ENCODE measurements at regions not wholly inside any gene's neighbourhood (a gene's known extent, or its start where the extent isn't known, plus 50 kb on each side); places are given as distances from the start of the nearest gene placed in this dataset.

DNA sequence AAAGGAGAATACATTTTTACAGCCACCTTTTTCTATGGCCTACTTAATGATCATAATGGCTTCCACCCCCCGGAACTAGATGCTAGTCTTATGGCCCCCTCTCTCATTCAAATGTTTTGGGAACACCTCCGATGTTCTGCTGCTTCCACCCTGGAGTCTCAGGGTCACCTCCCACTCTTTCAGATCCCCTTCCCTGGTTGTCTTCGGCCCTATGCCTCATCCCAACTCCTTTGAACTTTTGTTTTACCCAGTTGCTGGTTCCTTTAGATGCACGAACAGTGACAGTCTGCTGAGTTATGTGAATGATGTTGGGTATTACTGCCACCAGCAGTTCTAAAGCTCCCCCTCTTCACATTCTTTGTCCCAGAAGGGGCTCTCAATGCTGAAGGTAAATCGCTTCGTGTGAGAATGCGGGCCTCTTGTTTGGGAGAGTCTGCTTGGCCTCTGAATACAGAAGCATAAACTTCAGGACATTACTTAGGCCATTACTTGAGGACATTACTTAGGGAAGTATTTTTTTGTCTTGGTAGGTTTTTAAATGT, 309.1 kb downstream of the SOX4 start:
- no peak for DNase-seq (ENCODE audit: extremely low read depth, insufficient read length)
- no peaks in the 10 kb centered on the region for H3K36me3 ChIP-seq (ENCODE audit: control insufficient read depth, insufficient read depth, low read length)
- H3K4me3 ChIP-seq (replicated peaks; ENCODE audit: low read depth, low read length) = no peak overlapping the region
- no peaks in the 10 kb centered on the region for H3K27me3 ChIP-seq (replicated peaks; ENCODE audit: control insufficient read depth, insufficient read depth, low read length)
- TF ChIP-seq CTCF (IDR thresholded peaks at IDR 0.05; ENCODE audit: insufficient read depth, low read length, poor library complexity, severe bottlenecking) = no peak

- Histone ChIP-seq H3K27me3 (replicated peaks; ENCODE audit: control insufficient read depth, insufficient read depth, low read length) (no peaks in the 10 kb centered on the region), H3K4me3 (replicated peaks; ENCODE audit: low read depth, low read length) (no peak overlapping the region), H3K36me3 (ENCODE audit: control insufficient read depth, insufficient read depth, low read length) (no peaks in the 10 kb centered on the region)
- no peak for DNase-seq (ENCODE audit: extremely low read depth, insufficient read length)
- no peak for TF ChIP-seq CTCF (IDR thresholded peaks at IDR 0.05; ENCODE audit: insufficient read depth, low read length, poor library complexity, severe bottlenecking)
Observed at GRCh38 chr6:21905531-21905930, 312.0 kb downstream of the SOX4 start.

DNA sequence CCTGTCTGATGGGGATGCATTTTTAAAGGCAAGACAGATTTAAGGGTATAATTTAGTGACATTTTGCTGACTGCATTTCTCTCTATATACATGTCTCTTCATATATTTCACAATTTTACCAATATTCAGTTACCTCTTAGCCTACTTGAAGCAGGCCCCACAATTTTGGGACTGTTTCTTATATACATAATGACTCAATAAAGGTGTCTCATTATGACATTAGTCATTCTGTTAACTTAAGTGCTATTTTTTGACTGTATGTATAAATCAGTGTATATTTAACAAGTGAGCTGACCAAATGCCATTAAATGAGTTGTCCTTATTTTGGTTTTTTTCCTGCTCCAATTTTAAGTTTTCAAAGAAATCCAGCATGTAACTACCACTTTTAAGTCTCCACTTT, 313.3 kb downstream of the SOX4 start:
- no peak for TF ChIP-seq CTCF (IDR thresholded peaks at IDR 0.05; ENCODE audit: insufficient read depth, low read length, poor library complexity, severe bottlenecking)
- Histone ChIP-seq H3K4me3 (replicated peaks; ENCODE audit: low read depth, low read length) (no peak overlapping the region), H3K27me3 (replicated peaks; ENCODE audit: control insufficient read depth, insufficient read depth, low read length) (no peaks in the 10 kb centered on the region), H3K36me3 (ENCODE audit: control insufficient read depth, insufficient read depth, low read length) (no peaks in the 10 kb centered on the region)
- no peak for DNase-seq (ENCODE audit: extremely low read depth, insufficient read length)

- no peak for TF ChIP-seq CTCF (IDR thresholded peaks at IDR 0.05; ENCODE audit: insufficient read depth, low read length, poor library complexity, severe bottlenecking)
- no peak overlapping the region for H3K4me3 ChIP-seq (replicated peaks; ENCODE audit: low read depth, low read length)
- no peaks in the 10 kb centered on the region for H3K36me3 ChIP-seq (ENCODE audit: control insufficient read depth, insufficient read depth, low read length)
- no peak for DNase-seq (ENCODE audit: extremely low read depth, insufficient read length)
- H3K27me3 ChIP-seq (replicated peaks; ENCODE audit: control insufficient read depth, insufficient read depth, low read length) = no peaks in the 10 kb centered on the region
Observed at GRCh38 chr6:21907291-21907690, 313.7 kb downstream of the SOX4 start.

DNA sequence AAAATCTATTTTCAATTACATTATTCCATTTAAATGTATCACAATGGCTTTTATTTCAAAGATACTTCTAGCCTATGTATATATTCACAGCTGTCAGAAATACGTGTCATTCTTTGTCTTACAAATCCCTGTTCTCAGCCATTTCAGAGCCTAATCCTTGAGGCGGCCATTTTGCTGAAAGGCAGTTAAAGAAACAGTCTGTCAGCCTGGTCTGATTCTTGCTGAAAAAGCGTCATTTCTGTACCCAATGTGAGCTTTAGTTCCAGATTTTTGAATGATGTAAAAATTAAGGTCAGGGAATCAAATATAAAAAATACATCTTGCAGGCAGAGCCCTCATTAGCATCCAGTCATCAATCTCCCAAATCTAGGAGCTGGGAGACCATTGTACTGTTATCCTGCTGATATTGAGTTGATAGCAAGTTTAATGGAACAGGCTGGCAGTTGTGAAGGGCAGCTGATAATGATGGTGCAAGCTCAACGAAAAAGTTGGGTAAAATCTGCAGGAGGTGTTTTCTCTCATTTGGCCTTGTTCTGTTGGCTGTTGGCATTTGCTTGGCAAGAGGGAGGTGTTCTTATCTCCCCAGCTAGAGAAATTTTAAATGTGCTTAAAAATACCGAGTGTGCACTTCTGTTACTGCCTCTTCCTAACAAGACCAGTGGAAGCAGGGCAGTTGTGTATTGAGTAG, 314.8 kb downstream of the SOX4 start:
- Histone ChIP-seq H3K36me3 (ENCODE audit: control insufficient read depth, insufficient read depth, low read length) (no peaks in the 10 kb centered on the region), H3K27me3 (replicated peaks; ENCODE audit: control insufficient read depth, insufficient read depth, low read length) (no peaks in the 10 kb centered on the region; the same call in 1 of the 2 replicates), H3K4me3 (replicated peaks; ENCODE audit: low read depth, low read length) (no peak overlapping the region)
- TF ChIP-seq CTCF (IDR thresholded peaks at IDR 0.05; ENCODE audit: insufficient read depth, low read length, poor library complexity, severe bottlenecking) = no peak
- no peak for DNase-seq (ENCODE audit: extremely low read depth, insufficient read length)

Data from GM06990 (cell line).